KMS-11 (cell line): ENCODE measurements at regions not wholly inside any gene's neighbourhood (a gene's known extent, or its start where the extent isn't known, plus 50 kb on each side); places are given as distances from the start of the nearest gene placed in this dataset.
"Not testable (repeated sequence)": the region's sequence is repeated elsewhere in the genome, so short reads cannot be mapped to it uniquely, and the experiment has no call there.

Experiments used
- H2AFZ ChIP-seq: fragments of 200-600 bp; sonication (generic); 2 replicates; pipeline ENCODE4 v1.6.1; 2016; ENCODE audit warnings: antibody characterized with exemption, mixed run types, low read depth
- H3K27ac ChIP-seq: fragments of 200-600 bp; sonication (generic); 2 replicates; pipeline ENCODE4 v1.6.1; 2016; ENCODE audit warnings: mild to moderate bottlenecking, mixed run types
- H3K27me3 ChIP-seq: fragments of 200-600 bp; sonication (generic); 2 replicates; pipeline ENCODE4 v1.6.1; 2017; ENCODE audit warnings: mild to moderate bottlenecking, low read depth, mixed run types, moderate library complexity; ENCODE audit not compliant: insufficient read depth
- H3K36me3 ChIP-seq: fragments of 200-600 bp; sonication (generic); 2 replicates; pipeline ENCODE4 v1.6.1; 2017; ENCODE audit warnings: mild to moderate bottlenecking, mixed run types; ENCODE audit not compliant: insufficient read depth
- H3K4me1 ChIP-seq: fragments of 200-600 bp; sonication (generic); 2 replicates; pipeline ENCODE4 v1.6.1; 2016; ENCODE audit warnings: mild to moderate bottlenecking, low read depth, mixed run types; ENCODE audit not compliant: poor library complexity, severe bottlenecking
- H3K4me2 ChIP-seq: fragments of 200-600 bp; sonication (generic); 2 replicates; pipeline ENCODE4 v1.7.0; 2016; ENCODE audit warnings: mild to moderate bottlenecking, mixed run types
- H3K4me3 ChIP-seq: fragments of 200-600 bp; sonication (generic); IDR thresholded peaks from 2 replicates; pipeline ENCODE4 v1.6.1; 2017; ENCODE audit warnings: low read depth, low read length, mixed read lengths; ENCODE audit not compliant: insufficient read depth
- H3K79me2 ChIP-seq: fragments of 200-600 bp; sonication (generic); 2 replicates; pipeline ENCODE4 v1.6.1; 2016; ENCODE audit warnings: low read depth, mixed run types; ENCODE audit not compliant: insufficient read depth
- H3K9ac ChIP-seq: fragments of 200-600 bp; sonication (generic); 2 replicates; pipeline ENCODE4 v1.6.1; 2016; ENCODE audit warnings: mild to moderate bottlenecking, mixed run types
- H4K20me1 ChIP-seq: fragments of 200-600 bp; sonication (generic); 2 replicates; pipeline ENCODE4 v1.6.1; 2016; ENCODE audit warnings: mild to moderate bottlenecking, mixed run types; ENCODE audit not compliant: insufficient read depth
- CTCF ChIP-seq: fragments of 200-600 bp; sonication (generic); conservative IDR thresholded peaks from 2 replicates; pipeline ENCODE4 v1.6.1; 2017; ENCODE audit warnings: low read depth, mild to moderate bottlenecking, antibody characterized with exemption, low read length, moderate library complexity, mixed read lengths

- Histone ChIP-seq H3K27me3 (no peaks in the 10 kb centered on the region), H3K27ac (no peak overlapping the region), H4K20me1 (no peaks in the 10 kb centered on the region), H3K4me3 (no peak overlapping the region), H3K79me2 (no peaks in the 10 kb centered on the region), H3K9ac (no peak overlapping the region), H3K4me1 (no peaks in the 10 kb centered on the region), H2AFZ (no peak overlapping the region), H3K36me3 (no peaks in the 10 kb centered on the region), H3K4me2 (no peak overlapping the region)
- no peak for TF ChIP-seq CTCF
Observed at GRCh38 chr13:37290716-37291505, 185.4 kb upstream of the CSNK1A1L start.

DNA sequence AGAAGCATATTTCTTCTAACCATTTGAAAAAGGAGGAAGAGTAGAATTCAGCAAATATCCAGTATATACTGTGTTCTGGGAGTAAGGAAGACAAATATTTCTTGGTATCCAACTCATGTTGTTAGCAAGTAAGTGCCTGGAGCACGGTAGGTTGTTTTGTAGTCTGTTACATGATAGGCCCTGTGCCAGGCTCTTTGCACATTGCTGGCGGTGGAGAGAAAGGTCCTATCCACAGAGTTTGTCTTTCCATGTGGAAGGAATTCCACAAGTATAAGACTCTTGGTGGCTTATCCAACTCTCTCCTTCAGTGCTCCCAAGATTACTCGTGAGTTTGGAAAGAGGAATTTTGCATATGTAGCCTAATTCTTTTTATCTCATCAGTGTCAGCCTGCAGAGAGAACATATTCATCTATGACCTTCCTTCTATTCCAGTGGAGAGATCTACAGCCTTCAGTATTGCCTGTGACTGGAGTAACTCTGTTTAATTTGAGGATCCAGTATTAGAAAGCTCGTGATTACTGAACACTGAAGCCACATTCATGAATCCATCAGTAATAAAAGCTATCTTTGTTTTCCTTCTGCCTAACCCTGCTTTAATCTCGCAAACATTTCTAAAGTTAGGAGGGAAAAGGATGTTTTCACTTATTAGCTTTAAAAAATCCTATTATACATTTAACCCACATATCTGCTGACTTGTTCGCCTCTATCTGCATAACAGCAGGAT, 183.9 kb upstream of the CSNK1A1L start:
- Histone ChIP-seq H3K79me2 (no peaks in the 10 kb centered on the region), H3K36me3 (no peaks in the 10 kb centered on the region), H3K27me3 (no peaks in the 10 kb centered on the region), H2AFZ (no peak overlapping the region), H3K4me3 (no peak overlapping the region), H4K20me1 (no peaks in the 10 kb centered on the region), H3K4me2 (no peak overlapping the region), H3K27ac (no peak overlapping the region), H3K9ac (no peak overlapping the region), H3K4me1 (no peaks in the 10 kb centered on the region)
- no peak for TF ChIP-seq CTCF

- no peak overlapping the region for H3K4me2 ChIP-seq
- H3K4me3 ChIP-seq = no peak overlapping the region
- no peaks in the 10 kb centered on the region for H3K79me2 ChIP-seq
- H3K9ac ChIP-seq = no peak overlapping the region
- H2AFZ ChIP-seq = no peak overlapping the region
- no peak overlapping the region for H3K27ac ChIP-seq
- no peaks in the 10 kb centered on the region for H3K4me1 ChIP-seq
- no peak for TF ChIP-seq CTCF
- H3K36me3 ChIP-seq = no peaks in the 10 kb centered on the region
- H4K20me1 ChIP-seq = no peaks in the 10 kb centered on the region
- H3K27me3 ChIP-seq = no peaks in the 10 kb centered on the region
Observed at GRCh38 chr13:37288057-37288720, 182.7 kb upstream of the CSNK1A1L start.

DNA sequence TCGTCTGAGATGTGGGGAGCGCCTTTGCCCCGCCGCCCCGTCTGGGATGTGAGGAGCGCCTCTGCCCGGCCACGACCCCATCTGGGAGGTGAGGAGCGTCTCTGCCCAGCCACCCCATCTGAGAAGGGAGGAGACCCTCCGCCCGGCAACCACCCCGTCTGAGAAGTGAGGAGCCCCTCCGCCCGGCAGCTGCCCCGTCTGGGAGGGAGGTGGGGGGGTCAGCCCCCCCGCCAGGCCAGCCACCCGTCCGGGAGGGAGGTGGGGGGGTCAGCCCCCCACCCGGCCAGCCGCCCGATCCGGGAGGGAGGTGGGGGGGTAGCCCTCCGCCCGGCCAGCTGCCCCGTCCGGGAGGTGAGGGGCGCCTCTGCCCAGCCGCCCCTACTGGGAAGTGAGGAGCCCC, 174.8 kb upstream of the CSNK1A1L start:
- not testable (repeated sequence) for H3K36me3 ChIP-seq, H3K4me2 ChIP-seq, H3K9ac ChIP-seq, H3K4me3 ChIP-seq, H3K27me3 ChIP-seq, H4K20me1 ChIP-seq, H3K4me1 ChIP-seq, H3K79me2 ChIP-seq, H2AFZ ChIP-seq, H3K27ac ChIP-seq
